ENCODE measurements at regions not wholly inside any gene's neighbourhood (a gene's known extent, or its start where the extent isn't known, plus 50 kb on each side); places are given as distances from the start of the nearest gene placed in this dataset.

DNA sequence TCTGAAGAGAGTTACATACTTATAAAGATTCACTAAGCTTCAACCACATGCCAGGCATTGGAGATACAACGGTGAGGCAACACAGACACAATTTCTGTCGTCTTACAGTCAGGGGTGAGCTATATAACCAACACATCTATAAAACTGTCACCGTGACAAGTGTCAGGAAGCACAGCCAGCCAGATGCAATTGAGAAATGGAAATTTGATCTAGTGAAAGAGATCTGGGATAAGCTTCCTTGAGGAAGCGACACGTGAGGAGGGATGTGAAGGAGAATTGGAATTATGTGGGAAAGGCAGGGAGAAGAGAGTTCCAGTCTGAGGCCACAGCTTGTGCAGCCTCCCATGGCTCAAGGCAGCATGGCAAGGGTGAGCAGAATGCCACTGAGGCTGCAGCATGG lies 50.9 kb upstream of the ZNF354B start:
- no peak for DNase-seq (ENCODE audit: low read depth)

GRCh38 chr5:178801021-178801420 lies 58.7 kb upstream of the ZNF354B start:
- DNase-seq (ENCODE audit: low read depth) = no peak

GRCh38 chr5:178797546-178798440 lies 62.0 kb upstream of the ZNF354B start:
- no peak for DNase-seq (ENCODE audit: low read depth)

GRCh38 chr5:178797101-178797521 lies 62.6 kb upstream of the ZNF354B start:
- DNase-seq (ENCODE audit: low read depth) = no peak

- no peak for DNase-seq (ENCODE audit: low read depth)
Measured at GRCh38 chr5:178796165-178796945, 63.4 kb upstream of the ZNF354B start.

GRCh38 chr5:178794433-178794832 lies 64.0 kb upstream of the ZNF354A start:
- DNase-seq (ENCODE audit: low read depth) = no peak

GRCh38 chr5:178793696-178794095 lies 63.2 kb upstream of the ZNF354A start:
- DNase-seq (ENCODE audit: low read depth) = no peak

- DNase-seq (ENCODE audit: low read depth) = no peak
Measured at GRCh38 chr5:178793151-178793550, 62.7 kb upstream of the ZNF354A start.

DNA sequence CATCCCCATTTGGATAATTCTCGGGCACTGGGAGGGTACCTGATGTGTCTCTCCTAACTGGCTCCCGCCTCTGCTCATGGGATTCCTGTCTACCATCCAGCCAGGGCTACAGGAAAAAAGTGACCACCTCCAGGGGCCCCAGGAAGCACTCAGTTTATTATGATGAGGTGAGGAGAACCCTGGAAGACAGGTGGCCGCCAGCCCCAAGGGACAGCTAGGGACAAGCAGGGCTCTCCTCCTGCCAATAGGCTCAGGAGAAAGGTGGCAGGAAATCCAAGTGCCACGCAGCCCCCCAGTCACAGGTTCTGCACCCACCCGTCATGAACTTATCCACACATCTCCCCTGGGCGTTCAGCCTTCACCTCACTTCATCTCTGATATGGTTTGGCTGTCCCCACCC lies 61.5 kb upstream of the ZNF354A start:
- DNase-seq (ENCODE audit: low read depth) = no peak

GRCh38 chr5:178790371-178790770 lies 59.9 kb upstream of the ZNF354A start:
- no peak for DNase-seq (ENCODE audit: low read depth)

DNA sequence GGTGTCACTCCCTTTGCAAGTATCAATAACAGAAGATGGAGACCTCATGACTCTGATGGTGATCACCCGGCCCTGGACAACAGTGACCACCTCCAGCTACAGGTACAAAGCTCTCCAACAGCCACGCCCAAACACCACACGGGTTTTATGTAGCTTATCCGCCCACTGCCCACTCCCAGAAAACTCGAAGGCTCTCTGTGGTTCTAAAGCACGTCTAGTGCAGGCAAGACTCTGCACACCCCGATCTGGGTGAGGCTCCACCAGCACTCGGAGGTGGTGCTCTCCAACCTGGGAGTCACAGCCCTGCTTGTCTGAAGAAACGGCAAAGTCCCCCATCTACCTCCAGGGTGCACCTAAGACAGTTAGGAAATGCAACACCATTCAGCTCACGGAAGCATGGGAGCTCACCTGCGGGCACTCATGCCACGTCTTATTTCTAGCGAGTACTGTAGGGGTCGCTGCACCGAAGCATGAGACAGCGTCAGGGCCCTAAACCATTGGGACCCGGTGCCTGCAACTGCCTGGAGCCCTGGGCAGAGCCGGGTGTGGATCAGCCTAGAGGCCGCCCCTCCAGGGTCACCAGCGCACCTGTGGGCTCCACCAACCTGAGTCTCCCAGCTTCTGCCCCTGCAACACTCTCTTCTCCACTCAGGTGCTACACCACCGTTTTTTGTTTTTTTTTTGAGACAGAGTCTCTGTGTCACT lies 58.1 kb upstream of the ZNF354A start:
- no peak for DNase-seq (ENCODE audit: low read depth)

GRCh38 chr5:178787889-178788288 lies 57.4 kb upstream of the ZNF354A start:
- DNase-seq (ENCODE audit: low read depth) = no peak

- DNase-seq (ENCODE audit: low read depth) = peak; percentile 86
Measured at GRCh38 chr5:178786859-178787499, 56.5 kb upstream of the ZNF354A start.

GRCh38 chr5:178786417-178786816 lies 56.0 kb upstream of the ZNF354A start:
- no peak for DNase-seq (ENCODE audit: low read depth)

- DNase-seq (ENCODE audit: low read depth) = peak; percentile 76
Measured at GRCh38 chr5:178785999-178786398, 55.5 kb upstream of the ZNF354A start.

DNA sequence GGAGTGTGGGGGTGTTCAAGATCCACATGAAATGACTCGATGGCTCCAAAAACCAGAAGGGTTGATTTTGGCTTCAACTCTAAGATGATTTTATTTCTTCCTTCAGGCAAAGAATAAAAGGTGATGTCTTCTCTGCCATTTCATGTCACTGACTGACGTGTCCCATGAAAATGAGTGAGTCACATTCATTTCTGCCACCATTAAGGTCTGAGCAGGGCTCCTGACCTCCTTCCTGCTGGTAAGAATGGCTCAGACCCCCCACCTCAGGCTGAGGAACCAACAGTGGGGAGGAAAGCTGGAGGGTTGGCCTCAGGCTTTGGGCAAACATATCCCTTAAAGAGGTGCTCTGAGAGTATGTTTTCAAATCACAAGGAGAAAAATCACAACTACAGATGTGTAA lies 53.9 kb upstream of the ZNF354A start:
- DNase-seq (ENCODE audit: low read depth) = no peak

DNA sequence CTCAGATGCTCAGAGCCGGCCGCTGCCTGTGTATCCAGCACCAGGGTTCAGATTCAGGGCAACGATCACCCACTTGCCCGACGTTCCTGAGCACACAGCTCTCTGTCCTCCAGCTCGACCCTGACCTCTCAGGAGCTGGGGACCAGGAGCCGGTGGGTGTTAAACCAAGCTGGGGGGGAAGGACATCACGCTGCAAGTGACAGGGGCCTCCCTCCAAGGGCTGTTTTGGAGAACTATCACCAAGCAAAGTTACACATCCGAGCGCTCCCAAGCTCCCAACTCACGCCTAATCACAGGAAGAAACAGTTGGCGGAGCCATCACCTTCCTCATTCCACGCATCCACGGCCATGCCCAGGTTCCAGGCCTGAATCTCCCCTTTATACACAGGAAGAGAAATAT lies 51.5 kb upstream of the ZNF354A start:
- no peak for DNase-seq (ENCODE audit: low read depth)

GRCh38 chr5:178780581-178781498 lies 50.4 kb upstream of the ZNF354A start:
- no peak for DNase-seq (ENCODE audit: low read depth)
